Activated naive CD4-positive, alpha-beta T cell treated with Interleukin-2 at 50 U/mL for 16 hours (primary cell): ENCODE measurements at regions not wholly inside any gene's neighbourhood (a gene's known extent, or its start where the extent isn't known, plus 50 kb on each side); places are given as distances from the start of the nearest gene placed in this dataset.
"Not testable (repeated sequence)": the region's sequence is repeated elsewhere in the genome, so short reads cannot be mapped to it uniquely, and the experiment has no call there.

Source experiments
- DNase-seq: peaks from one replicate; pipeline ENCODE4 v3.0.0-alpha.2; 2020

DNA sequence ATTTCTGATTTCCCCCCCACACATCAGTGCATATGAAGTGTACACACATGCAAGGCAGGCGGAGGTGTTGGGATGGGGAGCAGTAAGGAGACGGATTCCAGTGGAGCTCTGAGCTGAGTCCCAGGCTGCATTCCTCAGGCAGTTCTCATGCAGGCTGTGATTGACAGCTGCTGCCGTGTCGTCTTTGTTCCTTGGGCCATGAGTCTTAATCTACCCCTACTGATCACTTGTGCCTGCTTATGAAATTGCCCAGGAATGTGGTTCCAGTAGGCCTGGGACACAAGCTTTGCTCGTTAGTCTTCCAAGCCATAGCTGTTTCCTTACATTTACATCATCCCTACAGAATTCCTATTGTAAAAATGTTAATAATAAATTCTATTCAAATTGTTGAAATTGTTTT lies 1241.9 kb downstream of the UQCRFS1 start:
- DNase-seq = no peak

- DNase-seq = no peak
Observed at GRCh38 chr19:27966390-27966816, 1246.5 kb downstream of the UQCRFS1 start.

DNA sequence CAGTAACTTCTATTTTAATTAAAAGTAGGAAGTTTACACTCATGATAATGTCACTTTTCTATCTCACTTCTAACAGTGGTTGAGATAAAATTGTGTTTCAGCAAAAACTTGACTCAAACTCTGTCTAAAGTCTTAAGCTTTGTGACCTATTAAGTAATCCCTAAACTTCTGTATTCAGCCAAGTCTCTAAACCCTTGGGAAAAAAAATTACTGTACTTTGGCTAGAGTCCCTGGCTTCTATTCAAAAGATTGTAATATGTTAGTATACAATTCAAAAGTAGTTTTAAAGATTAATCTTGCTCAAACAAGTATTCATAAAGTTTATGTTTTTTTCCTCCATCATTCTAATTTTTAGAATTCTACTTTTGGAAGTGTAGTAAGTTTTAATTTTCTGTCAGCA lies 1248.8 kb downstream of the UQCRFS1 start:
- no peak for DNase-seq

GRCh38 chr19:27962264-27962663 lies 1250.7 kb downstream of the UQCRFS1 start:
- DNase-seq = no peak

DNA sequence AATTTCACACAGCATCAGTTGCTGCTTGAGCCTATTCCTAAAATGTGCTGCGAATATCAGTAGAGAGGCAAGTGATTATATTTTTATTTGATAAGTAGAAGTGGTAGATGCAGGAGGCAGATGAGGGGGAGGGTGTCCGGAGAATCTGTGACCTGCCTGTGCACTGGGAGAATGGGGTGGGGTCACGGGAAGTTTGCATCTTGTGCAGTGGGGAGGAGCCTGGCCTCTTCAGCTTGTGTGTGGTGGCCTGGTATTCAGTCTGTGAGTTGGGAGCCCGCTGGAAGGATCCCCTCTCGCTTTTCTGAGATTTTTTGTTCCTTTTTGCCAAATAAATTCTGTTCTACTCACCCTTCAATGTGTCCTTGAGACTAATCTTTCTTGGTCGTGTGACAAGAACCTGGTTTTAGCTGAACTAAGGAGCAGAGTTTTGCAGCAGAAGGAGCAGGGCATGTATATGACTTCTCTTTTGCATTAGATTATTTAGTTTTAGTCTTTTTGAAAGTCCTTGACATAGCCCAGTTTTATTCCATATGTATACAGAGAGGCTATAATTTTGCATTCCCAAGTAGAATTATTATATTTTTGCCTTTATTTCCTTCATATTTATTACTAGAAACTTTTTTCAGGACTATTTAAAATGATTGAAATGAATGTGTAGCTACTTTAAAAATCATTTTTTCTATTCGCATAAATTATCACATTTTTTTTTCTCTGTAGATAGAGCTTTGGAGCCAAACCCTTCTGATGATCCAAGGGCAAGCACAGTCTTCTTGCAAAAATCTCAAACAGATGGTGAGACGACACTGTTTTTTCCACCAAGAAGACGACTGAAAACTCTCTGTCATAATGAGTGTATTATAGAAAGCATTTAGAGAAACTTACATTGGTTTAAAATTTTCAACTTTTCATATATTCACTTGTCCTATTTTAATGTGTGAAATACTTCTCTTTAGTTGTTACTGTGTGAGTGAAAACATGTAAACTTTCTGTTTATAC lies 1257.2 kb downstream of the UQCRFS1 start:
- DNase-seq = no peak

- DNase-seq = not testable (repeated sequence)
Observed at GRCh38 chr19:27942607-27943006, 1270.3 kb downstream of the UQCRFS1 start.

DNA sequence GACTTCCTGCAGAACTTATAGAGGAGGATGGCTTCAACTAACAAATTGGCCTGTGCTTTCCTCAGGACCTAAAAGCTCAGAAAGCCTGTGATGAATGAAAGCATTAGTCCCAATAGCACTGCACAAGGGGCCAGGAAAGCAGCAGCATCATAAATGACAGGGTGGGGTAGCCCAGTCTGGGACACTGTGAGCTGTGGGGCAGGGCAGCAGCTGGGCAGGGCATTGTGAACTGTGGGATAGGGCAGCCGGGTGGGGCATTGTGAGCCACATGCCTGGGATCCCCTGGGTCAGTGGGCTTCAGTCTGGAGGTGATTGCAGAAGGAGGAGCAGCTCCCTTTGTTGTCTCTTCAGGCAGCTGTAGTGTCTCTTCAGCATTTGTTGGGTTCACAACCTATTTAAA lies 1276.8 kb downstream of the UQCRFS1 start:
- DNase-seq = no peak

DNA sequence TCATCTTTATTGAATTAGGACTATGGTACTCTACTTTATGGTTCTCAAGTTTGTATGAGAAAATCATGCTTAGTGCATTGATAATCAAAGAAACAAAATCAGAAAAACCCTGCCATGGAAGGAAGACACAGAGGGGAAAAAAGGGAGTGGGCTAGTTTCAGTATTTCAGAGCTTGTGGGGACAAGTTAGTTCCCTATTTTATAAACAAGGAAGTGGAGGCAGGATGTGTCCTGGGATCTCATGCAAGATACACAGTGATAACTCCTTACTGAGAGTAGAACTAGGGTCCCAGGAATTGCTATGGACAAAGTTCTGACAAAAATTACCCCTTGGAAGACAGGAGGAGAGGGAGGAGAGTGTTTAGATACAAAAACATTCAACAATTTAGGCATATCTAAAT lies 1277.3 kb downstream of the UQCRFS1 start:
- no peak for DNase-seq

GRCh38 chr19:27929399-27929798 lies 1283.6 kb downstream of the UQCRFS1 start:
- no peak for DNase-seq

DNA sequence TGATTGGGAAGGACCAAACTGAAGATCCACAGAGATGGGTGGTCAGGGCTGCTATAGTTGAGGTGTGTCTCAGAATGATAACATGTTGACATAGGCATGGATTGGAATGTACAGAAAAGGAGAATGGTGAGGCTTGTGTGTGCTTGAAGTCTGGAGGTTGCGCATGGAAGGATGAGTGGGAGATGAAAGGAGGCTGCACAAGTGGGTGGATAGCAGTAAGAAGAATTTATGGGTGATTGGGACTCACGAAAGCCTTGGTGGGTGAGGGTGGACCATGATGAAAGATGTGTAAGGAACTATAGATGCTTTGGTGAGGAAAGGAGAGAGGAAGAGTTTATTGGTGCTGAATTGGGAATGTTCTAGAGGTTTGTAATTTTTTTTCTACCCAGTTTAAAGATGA lies 1287.7 kb downstream of the UQCRFS1 start:
- no peak for DNase-seq

GRCh38 chr19:27922970-27923369 lies 1290.0 kb downstream of the UQCRFS1 start:
- no peak for DNase-seq

DNA sequence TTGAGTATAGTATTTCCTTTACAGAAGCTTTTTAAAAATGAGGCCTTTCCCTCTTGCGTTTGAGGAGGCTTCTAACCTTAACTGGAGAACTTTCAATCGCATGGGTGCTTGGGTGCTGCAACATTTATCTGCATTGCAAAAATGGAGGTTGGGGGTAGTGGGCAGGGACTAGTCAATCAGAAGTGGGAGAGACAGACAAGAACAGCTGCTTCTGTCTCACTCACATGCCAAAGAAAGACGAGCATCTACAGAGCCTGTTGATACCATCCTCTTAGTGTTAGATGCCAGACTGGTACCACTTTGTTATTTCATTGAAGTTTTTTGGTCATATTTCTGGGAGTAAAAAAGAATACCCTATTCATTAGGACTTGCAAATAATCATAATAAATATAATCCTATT lies 1292.2 kb downstream of the UQCRFS1 start:
- DNase-seq = no peak

DNA sequence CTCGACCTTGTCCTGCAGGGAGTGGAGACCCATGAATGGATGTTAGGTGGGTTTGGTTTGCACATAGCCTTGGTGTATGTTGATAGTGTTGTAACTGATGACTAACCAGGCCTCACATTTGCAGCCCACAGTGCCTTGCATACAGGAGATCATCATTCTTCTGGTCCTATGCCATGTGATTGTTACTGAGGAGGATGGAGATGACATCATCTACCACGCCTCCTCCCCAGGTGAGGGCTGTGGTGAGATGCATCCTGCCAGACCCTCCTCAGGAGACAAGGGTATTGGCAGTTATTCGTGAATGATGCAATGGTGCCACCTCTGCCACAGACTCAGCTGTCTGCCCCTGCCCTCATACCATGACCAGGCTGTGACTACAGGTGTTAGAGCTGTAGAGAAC lies 1294.1 kb downstream of the UQCRFS1 start:
- no peak for DNase-seq

- no peak for DNase-seq
Observed at GRCh38 chr19:27911122-27911898, 1301.6 kb downstream of the UQCRFS1 start.

DNA sequence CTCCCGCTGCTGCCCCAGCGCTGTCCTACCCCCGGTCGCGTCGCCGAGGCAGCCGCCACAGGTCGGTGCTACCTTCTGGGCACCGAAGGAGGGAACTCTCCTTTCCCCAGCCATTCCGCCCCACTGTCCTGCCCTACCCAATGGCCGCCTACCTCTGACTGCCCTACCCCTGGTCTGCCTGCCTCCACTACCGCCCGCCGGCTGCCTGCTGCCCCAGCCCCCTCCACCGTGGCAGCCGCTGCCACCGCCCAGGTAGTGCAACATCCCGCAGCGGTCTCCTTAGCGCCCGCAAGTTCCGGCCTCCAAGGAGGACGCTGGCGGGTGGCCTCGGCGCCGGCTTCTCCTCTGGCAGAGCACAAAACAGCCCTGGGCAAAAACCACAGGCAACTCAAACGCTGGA lies 1303.1 kb downstream of the UQCRFS1 start:
- no peak for DNase-seq

GRCh38 chr19:27909185-27909840 lies 1303.6 kb downstream of the UQCRFS1 start:
- no peak for DNase-seq

DNA sequence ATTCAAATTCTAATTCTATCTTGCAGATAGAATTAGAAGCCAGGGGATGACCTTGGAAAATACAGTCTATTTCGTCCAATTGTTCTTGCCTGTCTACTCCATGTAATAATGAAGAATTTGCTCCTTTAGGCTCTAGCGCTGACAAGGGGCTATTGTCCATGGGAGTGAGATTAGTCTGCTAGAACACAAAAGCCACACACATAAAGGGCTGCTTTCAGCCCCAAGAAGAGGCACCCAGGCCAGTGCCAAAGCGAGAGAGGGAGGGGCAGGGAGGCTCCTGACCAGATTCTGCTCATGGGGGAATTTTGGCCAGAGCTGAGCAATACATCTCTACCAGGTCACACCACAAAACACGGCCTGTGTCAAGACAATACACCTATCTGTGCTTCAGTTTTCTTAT lies 1306.9 kb downstream of the UQCRFS1 start:
- DNase-seq = no peak

DNA sequence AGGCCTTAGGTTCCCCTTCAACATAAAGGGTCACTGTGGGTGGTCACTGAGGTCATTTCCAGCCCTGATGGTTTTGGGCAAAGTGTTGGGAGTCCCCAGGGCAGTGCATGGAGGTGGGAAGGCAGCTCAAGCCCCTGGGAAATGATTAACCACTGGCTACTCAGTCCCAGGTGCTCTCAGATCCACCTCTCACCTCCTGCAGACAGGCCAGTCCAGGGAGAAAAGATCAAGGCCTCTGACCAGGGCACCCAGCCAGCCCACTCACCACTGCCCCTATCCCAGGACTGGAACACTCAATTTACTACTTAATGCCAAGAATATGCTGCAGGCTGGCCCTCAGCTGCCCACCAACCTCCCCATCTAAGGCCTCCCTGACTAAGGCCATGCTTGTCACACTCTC lies 1307.9 kb downstream of the UQCRFS1 start:
- DNase-seq = no peak

DNA sequence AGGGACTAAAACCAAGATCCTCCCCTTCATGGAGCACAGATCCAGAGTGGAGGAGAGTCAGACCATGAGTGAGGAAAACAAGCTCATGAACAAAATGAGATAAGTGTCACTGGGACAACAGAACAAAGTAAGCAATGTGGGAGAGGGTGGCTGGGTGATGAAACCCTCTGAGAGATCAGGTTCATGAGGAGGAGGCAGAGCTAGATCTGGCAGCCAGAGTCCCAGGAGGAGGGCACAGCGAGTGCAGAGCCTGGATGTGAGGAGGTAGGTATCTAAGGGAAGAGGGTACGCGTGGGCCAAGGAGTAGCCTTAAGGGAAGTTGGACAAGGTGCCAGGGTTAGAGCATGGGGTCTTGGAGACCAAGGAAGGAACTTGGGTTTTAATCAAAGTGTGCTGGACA lies 1311.9 kb downstream of the UQCRFS1 start:
- DNase-seq = no peak

GRCh38 chr19:27896091-27896490 lies 1316.9 kb downstream of the UQCRFS1 start:
- no peak for DNase-seq

DNA sequence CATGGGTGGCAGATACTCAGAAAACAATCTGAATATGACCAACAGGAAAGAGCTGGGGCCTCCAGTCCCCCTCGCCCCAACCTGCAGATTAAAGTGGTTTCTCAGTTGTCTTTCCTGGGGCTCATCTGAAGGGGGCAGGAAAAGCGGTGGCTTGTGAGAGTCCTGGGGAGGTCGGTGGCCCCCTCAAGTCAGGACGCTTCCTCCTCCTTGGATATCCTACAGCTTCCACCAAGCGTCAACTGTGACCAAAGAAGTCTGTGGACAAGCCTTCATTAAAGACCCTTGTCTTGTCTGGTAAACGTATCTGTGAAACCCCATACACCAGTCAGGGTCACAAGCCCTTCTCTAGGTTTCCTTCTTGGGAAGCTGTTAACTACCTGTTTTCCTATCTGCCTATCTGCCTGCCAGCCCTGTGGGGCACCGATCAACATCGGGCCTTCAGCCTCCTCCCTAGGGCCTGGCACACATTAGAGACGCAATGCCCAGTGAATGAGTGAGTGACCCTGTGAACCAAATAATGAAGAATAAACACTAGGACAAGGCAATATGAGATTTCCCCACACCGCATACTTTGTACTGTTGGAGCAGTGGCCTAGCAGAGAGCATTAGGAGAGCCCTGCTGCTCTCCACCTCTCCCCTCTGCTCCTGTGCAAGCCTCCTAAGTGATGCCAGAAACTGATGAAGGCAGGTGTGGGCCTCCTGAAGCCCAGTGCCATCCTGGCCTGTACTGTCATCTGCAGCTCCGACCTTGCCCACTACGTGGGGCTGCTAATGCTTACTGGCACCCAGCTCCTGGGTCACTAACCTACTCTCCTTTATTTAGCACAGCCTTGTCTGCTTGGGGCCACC lies 1317.8 kb downstream of the UQCRFS1 start:
- no peak for DNase-seq

GRCh38 chr19:27892500-27892899 lies 1320.5 kb downstream of the UQCRFS1 start:
- no peak for DNase-seq
